ENCODE measurements at regions not wholly inside any gene's neighbourhood (a gene's known extent, or its start where the extent isn't known, plus 50 kb on each side); places are given as distances from the start of the nearest gene placed in this dataset.

DNA sequence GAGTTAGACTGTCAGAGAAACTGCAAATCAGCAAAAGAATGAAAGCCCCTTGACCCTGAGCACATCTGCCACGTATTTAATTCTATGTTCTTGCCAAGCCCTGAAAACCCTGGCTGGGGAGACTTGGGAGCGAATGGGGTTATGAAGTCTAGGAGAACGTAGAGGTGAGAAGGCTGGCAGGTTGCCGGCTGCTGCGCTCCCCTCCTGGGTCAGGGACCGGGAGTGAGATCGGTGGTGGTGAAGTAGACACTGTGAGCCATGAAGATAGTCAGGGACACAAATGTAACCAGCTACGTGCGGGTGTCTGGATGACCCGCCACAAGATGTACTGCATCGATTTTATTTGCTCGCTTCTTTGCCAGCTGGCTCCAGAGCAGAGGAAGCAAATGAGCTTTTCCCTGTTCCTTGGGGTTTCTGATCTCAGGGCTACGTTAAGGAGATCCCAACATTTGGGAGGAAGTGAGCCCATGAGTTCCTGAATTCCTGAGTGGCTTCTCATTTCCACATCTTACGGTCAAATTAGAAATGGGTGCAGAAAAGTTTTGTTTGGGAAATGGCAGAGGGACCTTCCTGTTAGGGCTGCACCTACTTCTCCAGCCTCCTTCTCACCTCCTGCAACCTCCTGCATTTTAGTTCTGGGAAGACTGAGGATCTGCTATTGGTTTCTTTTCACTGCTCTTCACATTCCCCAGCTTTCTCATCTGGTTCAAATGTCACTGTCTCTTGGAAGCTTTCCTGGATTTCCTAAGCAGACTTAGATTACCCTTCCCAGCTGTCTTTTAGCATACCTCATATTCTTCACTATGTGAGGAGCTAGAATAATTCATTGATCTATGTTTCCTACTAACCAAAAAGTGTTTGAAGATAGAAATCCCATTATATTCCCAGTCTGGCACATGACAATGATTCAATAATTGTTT, 360.6 kb downstream of the ZNF521 start:
- TF ChIP-seq, protein P1, sequence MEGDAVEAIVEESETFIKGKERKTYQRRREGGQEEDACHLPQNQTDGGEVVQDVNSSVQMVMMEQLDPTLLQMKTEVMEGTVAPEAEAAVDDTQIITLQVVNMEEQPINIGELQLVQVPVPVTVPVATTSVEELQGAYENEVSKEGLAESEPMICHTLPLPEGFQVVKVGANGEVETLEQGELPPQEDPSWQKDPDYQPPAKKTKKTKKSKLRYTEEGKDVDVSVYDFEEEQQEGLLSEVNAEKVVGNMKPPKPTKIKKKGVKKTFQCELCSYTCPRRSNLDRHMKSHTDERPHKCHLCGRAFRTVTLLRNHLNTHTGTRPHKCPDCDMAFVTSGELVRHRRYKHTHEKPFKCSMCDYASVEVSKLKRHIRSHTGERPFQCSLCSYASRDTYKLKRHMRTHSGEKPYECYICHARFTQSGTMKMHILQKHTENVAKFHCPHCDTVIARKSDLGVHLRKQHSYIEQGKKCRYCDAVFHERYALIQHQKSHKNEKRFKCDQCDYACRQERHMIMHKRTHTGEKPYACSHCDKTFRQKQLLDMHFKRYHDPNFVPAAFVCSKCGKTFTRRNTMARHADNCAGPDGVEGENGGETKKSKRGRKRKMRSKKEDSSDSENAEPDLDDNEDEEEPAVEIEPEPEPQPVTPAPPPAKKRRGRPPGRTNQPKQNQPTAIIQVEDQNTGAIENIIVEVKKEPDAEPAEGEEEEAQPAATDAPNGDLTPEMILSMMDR (IDR thresholded peaks at IDR 0.05): no peak
- TF ChIP-seq, protein P2, sequence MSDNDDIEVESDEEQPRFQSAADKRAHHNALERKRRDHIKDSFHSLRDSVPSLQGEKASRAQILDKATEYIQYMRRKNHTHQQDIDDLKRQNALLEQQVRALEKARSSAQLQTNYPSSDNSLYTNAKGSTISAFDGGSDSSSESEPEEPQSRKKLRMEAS (CRISPR knock-in tag; IDR thresholded peaks at IDR 0.05): no peak
- TF ChIP-seq JUN (CRISPR knock-in tag; IDR thresholded peaks at IDR 0.05) (no peak), NFYB (CRISPR knock-in tag; conservative IDR thresholded peaks at IDR 0.05; ENCODE audit: low read depth) (no peak)
- TF ChIP-seq, protein P3, sequence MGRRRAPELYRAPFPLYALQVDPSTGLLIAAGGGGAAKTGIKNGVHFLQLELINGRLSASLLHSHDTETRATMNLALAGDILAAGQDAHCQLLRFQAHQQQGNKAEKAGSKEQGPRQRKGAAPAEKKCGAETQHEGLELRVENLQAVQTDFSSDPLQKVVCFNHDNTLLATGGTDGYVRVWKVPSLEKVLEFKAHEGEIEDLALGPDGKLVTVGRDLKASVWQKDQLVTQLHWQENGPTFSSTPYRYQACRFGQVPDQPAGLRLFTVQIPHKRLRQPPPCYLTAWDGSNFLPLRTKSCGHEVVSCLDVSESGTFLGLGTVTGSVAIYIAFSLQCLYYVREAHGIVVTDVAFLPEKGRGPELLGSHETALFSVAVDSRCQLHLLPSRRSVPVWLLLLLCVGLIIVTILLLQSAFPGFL (CRISPR knock-in tag; IDR thresholded peaks at IDR 0.05; ENCODE audit: borderline replicate concordance): no peak

Measured in WTC11 (cell line).